GM23248 (cell line): ENCODE measurements at regions not wholly inside any gene's neighbourhood (a gene's known extent, or its start where the extent isn't known, plus 50 kb on each side); places are given as distances from the start of the nearest gene placed in this dataset.

ENCODE experiments used
- EZH2 ChIP-seq: fragments of 200-600 bp; sonication (generic); IDR thresholded peaks from 2 replicates; pipeline ENCODE4 v1.6.1; 2018; ENCODE audit warnings: antibody characterized with exemption, mild to moderate bottlenecking; ENCODE audit not compliant: insufficient read depth, poor library complexity, severe bottlenecking
- EZH2phosphoT487 ChIP-seq: fragments of 200-600 bp; sonication (generic); IDR thresholded peaks from 2 replicates; pipeline ENCODE4 v1.6.1; 2018; ENCODE audit warnings: antibody characterized with exemption, moderate library complexity, mild to moderate bottlenecking, low read depth; ENCODE audit not compliant: insufficient read depth

DNA sequence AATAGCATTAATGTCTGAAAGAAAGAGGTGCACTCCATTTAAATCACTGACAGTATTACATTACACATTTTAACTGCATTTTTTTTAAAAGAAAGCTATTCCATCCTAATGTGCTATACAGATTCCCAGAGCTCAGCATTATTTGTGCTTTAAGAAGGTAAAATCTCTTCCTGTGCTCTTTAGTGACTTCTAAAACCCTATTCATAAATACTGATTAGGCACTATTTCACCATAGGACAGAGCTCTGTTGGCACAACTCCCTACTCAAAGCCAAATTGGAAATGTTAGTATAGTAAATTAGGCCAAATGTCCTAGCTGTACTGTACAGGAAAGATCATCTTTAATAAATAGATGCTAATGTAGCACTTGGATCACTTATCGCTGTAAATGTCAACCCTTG is 262.5 kb downstream of the TUSC1 start:
- TF ChIP-seq EZH2phosphoT487 (no peak), EZH2 (no peak)
